Mammary epithelial cell (primary cell): ENCODE measurements at regions not wholly inside any gene's neighbourhood (a gene's known extent, or its start where the extent isn't known, plus 50 kb on each side); places are given as distances from the start of the nearest gene placed in this dataset.

Source experiments
- EZH2 ChIP-seq: IDR thresholded peaks from 2 replicates; pipeline ENCODE4 v1.6.1; 2012; ENCODE audit warnings: low read length, inconsistent platforms, borderline replicate concordance
- TF ChIP-seq, protein P1 (sequence below), 2 donors: IDR thresholded peaks in 1 of 2; conservative IDR thresholded peaks in 1 of 2; 2 replicates each; pipeline ENCODE4 v1.5.1; 2011 to 2012; ENCODE audit warnings: inconsistent platforms in 2 of 2, low read length in 2 of 2, mild to moderate bottlenecking in 2 of 2, control low read depth in 1 of 2, low read depth in 1 of 2; ENCODE audit not compliant: insufficient read depth in 1 of 2; ENCODE audit errors: extremely low read depth in 1 of 2

- TF ChIP-seq, protein P1, sequence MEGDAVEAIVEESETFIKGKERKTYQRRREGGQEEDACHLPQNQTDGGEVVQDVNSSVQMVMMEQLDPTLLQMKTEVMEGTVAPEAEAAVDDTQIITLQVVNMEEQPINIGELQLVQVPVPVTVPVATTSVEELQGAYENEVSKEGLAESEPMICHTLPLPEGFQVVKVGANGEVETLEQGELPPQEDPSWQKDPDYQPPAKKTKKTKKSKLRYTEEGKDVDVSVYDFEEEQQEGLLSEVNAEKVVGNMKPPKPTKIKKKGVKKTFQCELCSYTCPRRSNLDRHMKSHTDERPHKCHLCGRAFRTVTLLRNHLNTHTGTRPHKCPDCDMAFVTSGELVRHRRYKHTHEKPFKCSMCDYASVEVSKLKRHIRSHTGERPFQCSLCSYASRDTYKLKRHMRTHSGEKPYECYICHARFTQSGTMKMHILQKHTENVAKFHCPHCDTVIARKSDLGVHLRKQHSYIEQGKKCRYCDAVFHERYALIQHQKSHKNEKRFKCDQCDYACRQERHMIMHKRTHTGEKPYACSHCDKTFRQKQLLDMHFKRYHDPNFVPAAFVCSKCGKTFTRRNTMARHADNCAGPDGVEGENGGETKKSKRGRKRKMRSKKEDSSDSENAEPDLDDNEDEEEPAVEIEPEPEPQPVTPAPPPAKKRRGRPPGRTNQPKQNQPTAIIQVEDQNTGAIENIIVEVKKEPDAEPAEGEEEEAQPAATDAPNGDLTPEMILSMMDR (conservative IDR thresholded peaks at IDR 0.05 in 1 of 2, IDR thresholded peaks at IDR 0.05 in 1 of 2; ENCODE audit: extremely low read depth in 1 of 2, insufficient read depth in 1 of 2, low read depth in 1 of 2, low read length in 2 of 2), result no peak
- no peak for TF ChIP-seq EZH2
Observed at GRCh38 chr5:4537489-4537888, 602.6 kb upstream of the ADAMTS16 start.
